GM18505 (cell line): ENCODE measurements at regions not wholly inside any gene's neighbourhood (a gene's known extent, or its start where the extent isn't known, plus 50 kb on each side); places are given as distances from the start of the nearest gene placed in this dataset.

Experiments
- ATAC-seq: cut with Tn5 transposase; IDR thresholded peaks from one replicate; pipeline ENCODE4 v1.9.1; 2021; ENCODE audit not compliant: unreplicated experiment
- POLR2A ChIP-seq: IDR thresholded peaks from 4 replicates; pipeline ENCODE4 v1.6.1; 2011; ENCODE audit warnings: borderline replicate concordance; ENCODE audit not compliant: insufficient read depth, insufficient read length; ENCODE audit errors: extremely low read depth

- no peak for TF ChIP-seq POLR2A
- ATAC-seq = no peak
Measured at GRCh38 chr19:30269638-30270037, 102.5 kb upstream of the ZNF536 start.

- ATAC-seq = no peak
- TF ChIP-seq POLR2A = no peak
Measured at GRCh38 chr19:30271816-30272215, 100.4 kb upstream of the ZNF536 start.

- ATAC-seq = no peak
- TF ChIP-seq POLR2A = no peak
Measured at GRCh38 chr19:30272554-30272953, 99.6 kb upstream of the ZNF536 start.

GRCh38 chr19:30273184-30273583 lies 99.0 kb upstream of the ZNF536 start:
- no peak for ATAC-seq
- no peak for TF ChIP-seq POLR2A

- TF ChIP-seq POLR2A = no peak
- ATAC-seq = no peak
Measured at GRCh38 chr19:30274987-30275386, 97.2 kb upstream of the ZNF536 start.

GRCh38 chr19:30276011-30276882 lies 95.9 kb upstream of the ZNF536 start:
- TF ChIP-seq POLR2A = no peak
- no peak for ATAC-seq

GRCh38 chr19:30276883-30277280 lies 95.3 kb upstream of the ZNF536 start:
- TF ChIP-seq POLR2A = no peak
- no peak for ATAC-seq

GRCh38 chr19:30277941-30278881 lies 94.0 kb upstream of the ZNF536 start:
- no peak for TF ChIP-seq POLR2A
- ATAC-seq = no peak

- ATAC-seq = no peak
- TF ChIP-seq POLR2A = no peak
Measured at GRCh38 chr19:30278882-30279254, 93.3 kb upstream of the ZNF536 start.

- no peak for TF ChIP-seq POLR2A
Measured at GRCh38 chr19:30280018-30280417, 92.2 kb upstream of the ZNF536 start.

GRCh38 chr19:30281906-30282305 lies 90.3 kb upstream of the ZNF536 start:
- TF ChIP-seq POLR2A = no peak
- ATAC-seq = no peak

More at GRCh38 chr19:30280018-30280417, 92.2 kb upstream of the ZNF536 start:
- no peak for ATAC-seq

GRCh38 chr19:30283556-30283955 lies 88.6 kb upstream of the ZNF536 start:
- no peak for ATAC-seq
- TF ChIP-seq POLR2A = no peak

- no peak for TF ChIP-seq POLR2A
- no peak for ATAC-seq
Measured at GRCh38 chr19:30284209-30284608, 88.0 kb upstream of the ZNF536 start.

- ATAC-seq = no peak
- TF ChIP-seq POLR2A = no peak
Measured at GRCh38 chr19:30284885-30285284, 87.3 kb upstream of the ZNF536 start.

GRCh38 chr19:30286378-30286777 lies 85.8 kb upstream of the ZNF536 start:
- no peak for ATAC-seq
- TF ChIP-seq POLR2A = no peak

GRCh38 chr19:30287259-30287658 lies 84.9 kb upstream of the ZNF536 start:
- ATAC-seq = no peak
- TF ChIP-seq POLR2A = no peak
